Suppressor macrophage (primary cell): ENCODE measurements at regions not wholly inside any gene's neighbourhood (a gene's known extent, or its start where the extent isn't known, plus 50 kb on each side); places are given as distances from the start of the nearest gene placed in this dataset.

Source experiments
- DNase-seq, 4 experiments: peaks; one replicate each; pipeline ENCODE4 v3.0.0-alpha.2; 2020 to 2022

DNA sequence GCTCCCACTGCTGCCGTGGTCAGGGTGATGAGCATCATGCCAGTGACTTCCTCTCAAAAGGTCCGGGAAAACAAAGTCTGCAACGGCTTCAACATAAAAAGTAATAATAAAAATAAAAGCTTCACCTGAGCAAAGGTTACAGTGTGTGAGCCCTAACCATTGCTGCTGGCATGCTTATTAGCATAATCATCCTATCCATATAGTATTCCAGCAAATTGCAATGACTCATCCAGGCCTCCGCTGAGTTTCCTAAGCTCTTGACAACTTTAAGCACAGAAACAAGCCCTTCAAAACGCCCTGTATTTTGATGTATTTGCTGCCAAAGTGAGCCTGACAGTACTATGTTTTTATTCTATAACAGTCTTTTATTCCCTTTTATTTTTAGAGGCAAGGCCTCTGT lies 100.5 kb downstream of the AASDH start:
- no peak for DNase-seq

- DNase-seq: no peak
Observed at GRCh38 chr4:56283375-56283774, 103.9 kb downstream of the AASDH start.

GRCh38 chr4:56282004-56282403 lies 105.3 kb downstream of the AASDH start:
- no peak for DNase-seq

DNA sequence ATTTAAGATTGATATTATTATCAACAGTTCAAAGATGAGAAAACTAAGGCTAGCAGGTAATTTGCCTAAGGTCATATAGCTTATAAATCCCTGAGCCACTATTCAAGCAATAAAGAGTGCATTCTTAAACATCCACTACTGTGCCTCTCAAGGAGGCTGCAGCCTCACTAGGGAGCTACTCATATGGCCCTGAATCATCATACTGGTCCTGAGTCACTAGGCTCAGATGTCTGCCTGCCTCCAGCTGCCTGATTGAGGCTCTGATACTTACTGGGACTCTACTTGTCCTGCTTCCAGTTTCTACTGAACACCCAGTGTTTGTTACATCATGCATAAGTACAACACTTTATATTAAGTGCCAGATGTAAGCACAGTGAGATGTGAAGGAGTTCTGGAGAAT lies 110.7 kb downstream of the AASDH start:
- DNase-seq: peak in 3 of 4 experiments; percentile 5 to 16 (median 6)

- no peak for DNase-seq
Observed at GRCh38 chr4:56273391-56273790, 113.9 kb downstream of the AASDH start.

- no peak for DNase-seq
Observed at GRCh38 chr4:56272927-56273326, 114.4 kb downstream of the AASDH start.

DNA sequence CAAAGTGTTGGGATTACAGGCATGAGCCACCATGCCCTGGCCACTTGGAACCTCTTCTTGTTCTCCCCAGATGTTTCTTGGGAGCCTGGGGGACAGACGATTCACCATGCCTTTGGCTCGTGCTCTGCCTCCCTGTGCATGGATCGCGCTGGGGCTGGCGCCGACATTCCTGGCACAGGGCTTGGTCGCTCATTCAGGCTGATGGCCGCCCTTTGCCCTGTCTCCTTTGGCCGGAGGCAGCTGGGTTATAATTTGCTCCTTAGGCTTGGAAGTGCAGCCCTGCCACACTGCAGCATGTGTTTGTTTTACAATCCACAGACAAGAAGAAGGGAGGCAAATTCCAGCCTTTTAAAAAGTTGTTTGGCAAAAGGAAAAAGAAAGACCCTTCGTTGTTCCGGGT lies 115.3 kb downstream of the AASDH start:
- no peak for DNase-seq

DNA sequence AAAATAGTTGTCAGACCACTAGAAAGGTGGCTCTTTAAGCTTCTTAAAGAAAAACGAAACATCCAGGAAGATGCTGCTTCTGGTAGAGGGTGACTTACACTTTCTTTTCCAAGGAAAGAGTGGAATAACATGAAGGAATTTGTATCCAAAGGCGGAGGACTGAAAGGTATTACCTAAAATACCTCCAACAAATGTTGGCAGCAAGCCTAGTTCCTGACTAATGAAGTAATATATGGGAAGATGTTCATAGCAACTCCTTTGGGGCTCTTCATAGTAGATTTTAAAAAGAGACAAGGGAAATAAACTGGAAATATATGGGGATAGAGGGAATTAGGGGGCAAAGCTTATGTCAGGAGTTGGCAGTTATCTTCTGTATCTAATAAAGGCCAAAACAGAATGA lies 116.2 kb downstream of the AASDH start:
- DNase-seq: no peak

DNA sequence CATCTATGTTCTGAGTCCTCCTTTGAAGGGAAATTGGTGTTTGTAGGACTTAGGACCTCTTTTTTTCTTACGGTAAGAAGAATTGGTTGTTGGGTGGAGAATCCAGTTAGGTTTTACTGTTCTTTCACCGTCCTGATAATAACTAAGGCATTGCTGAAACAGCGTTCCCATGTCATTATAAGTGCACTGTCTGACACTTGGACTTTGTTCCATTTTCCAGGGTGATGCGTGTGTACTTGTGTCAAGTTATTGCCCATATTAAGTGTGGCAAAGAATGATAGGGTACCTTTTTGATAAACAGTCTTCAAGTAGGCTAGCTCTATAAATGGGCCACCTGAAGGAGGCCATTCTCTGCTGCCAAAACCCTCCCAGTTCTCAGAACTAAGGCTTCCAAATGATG lies 119.7 kb downstream of the AASDH start:
- no peak for DNase-seq

- no peak for DNase-seq
Observed at GRCh38 chr4:56264873-56265272, 122.4 kb downstream of the AASDH start.

DNA sequence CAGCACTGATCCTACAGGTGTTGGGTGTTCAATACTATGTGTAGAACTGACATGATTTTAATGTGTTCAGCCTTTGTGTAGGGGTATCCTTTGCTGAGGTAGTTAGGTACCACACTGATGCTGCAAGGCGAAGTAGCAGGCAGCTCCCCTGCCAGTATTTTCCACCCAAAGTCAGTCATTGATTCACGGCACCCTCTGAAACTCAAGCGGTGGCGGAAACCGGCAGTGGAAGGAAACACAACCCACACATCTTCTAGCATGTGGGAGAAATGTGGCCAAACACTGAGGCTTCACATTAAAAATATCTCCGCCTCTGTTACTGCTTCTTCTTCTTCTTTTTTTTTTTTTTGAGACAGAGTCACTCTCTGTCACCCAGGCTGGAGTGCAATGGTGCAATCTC lies 126.3 kb downstream of the AASDH start:
- DNase-seq: peak; percentile 26 to 60 (median 49)

DNA sequence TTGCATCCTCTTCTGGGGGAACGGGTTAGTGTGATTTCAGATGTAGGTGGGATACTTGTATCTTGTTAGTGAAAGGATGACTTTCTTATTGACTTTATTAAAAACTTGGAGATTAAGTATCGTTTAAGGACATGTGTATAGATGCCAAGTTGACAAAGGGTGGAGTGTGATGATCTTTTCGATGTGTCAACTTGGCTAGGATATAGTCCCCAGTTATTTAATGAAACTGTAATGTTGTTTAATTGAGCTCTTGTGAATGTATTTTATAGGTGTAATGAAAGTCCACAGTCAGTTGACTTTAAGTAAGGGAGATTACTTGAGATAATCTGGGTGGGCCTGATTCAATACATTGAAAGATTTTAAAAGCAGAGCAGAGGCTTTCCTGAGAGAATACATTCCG lies 127.0 kb downstream of the AASDH start:
- no peak for DNase-seq

DNA sequence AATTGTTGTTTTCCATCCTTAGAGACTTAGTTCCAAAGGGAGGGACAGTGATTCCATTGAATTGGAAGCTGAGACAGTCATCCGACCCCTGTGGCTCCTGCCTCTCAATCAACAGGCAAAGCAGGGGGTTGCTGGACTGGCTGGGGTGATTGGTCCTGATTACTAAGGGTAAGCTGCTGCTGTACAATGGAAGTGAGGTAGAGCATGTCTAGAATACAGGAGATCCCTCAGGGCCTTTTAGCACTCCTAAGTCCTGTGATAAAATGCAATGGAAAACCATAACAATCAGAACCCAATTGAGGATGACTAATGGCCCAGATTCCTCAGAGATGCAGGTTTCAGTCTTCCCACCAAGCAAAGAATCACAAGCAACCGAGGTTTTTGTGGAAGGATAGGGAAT lies 127.6 kb downstream of the AASDH start:
- DNase-seq: no peak

GRCh38 chr4:56255820-56256219 lies 131.5 kb downstream of the AASDH start:
- no peak for DNase-seq

GRCh38 chr4:56253666-56254305 lies 133.5 kb downstream of the AASDH start:
- no peak for DNase-seq

DNA sequence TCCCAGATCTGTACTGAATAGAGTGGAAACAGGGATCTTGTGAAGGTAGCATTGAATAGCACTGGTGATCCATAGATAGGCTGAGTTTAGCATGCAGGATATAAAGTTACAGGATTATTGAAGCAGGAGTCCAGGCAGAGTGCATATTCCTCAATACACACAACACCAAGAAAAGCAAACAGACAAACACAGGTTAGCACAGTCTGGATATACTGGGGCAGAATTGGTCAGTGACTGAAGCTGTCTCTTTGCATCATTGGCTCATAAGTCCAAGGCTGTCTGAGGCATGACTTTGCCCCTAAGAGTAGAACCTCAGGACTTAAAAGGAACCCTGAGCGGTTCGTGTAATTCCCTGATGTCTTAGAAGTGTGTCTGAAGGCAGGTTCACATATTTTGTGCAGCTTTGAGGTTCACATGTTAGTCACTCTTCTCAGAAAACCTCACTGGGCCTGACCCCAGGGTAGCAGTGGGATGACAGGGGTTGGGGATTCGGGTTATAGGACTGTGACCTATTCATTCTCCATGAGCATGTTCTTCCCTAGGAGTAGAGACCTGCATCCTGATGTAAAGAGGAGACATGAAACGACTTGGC lies 134.6 kb downstream of the AASDH start:
- no peak for DNase-seq

GRCh38 chr4:56251556-56251955 lies 135.7 kb downstream of the AASDH start:
- no peak for DNase-seq

DNA sequence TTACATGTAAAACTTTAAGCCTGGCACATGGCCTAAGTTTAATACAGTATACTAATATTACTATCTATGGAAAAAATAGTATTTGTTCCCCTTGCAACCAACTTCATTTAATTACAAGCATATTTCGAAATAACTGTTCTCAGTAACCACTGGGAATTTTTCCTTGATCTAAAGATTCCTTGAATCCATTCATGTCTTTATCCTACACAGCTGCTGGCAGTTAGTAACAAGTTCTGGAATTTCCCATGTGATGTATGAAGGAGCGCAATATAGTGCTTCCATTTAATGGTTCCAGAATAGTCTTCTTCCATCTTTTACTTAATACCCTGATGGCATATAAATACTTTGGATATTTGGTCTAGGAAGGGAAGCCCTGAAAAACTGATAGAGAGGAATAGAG lies 136.5 kb downstream of the AASDH start:
- no peak for DNase-seq

GRCh38 chr4:56247646-56248045 lies 139.6 kb downstream of the AASDH start:
- DNase-seq: no peak

- DNase-seq: no peak
Observed at GRCh38 chr4:56246233-56246610, 141.1 kb downstream of the AASDH start.

GRCh38 chr4:56245547-56246232 lies 141.6 kb downstream of the AASDH start:
- DNase-seq: no peak

GRCh38 chr4:56244681-56245080 lies 142.6 kb downstream of the AASDH start:
- DNase-seq: no peak

GRCh38 chr4:56243107-56243506 lies 144.2 kb downstream of the AASDH start:
- no peak for DNase-seq

- no peak for DNase-seq
Observed at GRCh38 chr4:56241500-56241899, 145.8 kb downstream of the AASDH start.
